Left cardiac atrium (tissue), 4 donors: ENCODE measurements at regions not wholly inside any gene's neighbourhood (a gene's known extent, or its start where the extent isn't known, plus 50 kb on each side); places are given as distances from the start of the nearest gene placed in this dataset.
A peak's percentile ranks its signal among the peaks of the same experiment; 100 is the strongest.

Source experiments
- ATAC-seq, 2 donors: fragments of 200-7000 bp; cut with Tn5 transposase; one replicate each; pipeline ENCODE4 v1.9.1; 2020; ENCODE audit warnings: mild to moderate bottlenecking in 2 of 2, moderate library complexity in 2 of 2
- DNase-seq: peaks from one replicate; pipeline ENCODE4 v3.0.0-alpha.2; 2020
- intact Hi-C, 2 donors: fragments of 100-400 bp; cut with DNase I; formaldehyde crosslinking; loops; one replicate each; pipeline versions ENCODE4 v1.14.1 to v1.15.1; 2022 to 2023
- donor health status: DM: no; HTN: yes; CAD: no.
- donor health status: DM: no; HTN: yes; CAD: no; lungs with severe emphysema.
- donor health status: DM: yes; HTN: yes; CAD: no.
- donor health status: Dilated cardiomyopathy.

GRCh38 chr6:44590471-44590870 is 203.0 kb downstream of the CDC5L start:
- ATAC-seq (no peak), DNase-seq (no peak)
- intact Hi-C loops: no loop called here

GRCh38 chr6:44593539-44593944 is 206.0 kb downstream of the CDC5L start:
- intact Hi-C loops: no loop called here
- ATAC-seq (peak in 1 of 2 donors; percentile 63), DNase-seq (peak; percentile 62)

GRCh38 chr6:44594481-44594880 is 207.0 kb downstream of the CDC5L start:
- DNase-seq (no peak), ATAC-seq (no peak)
- intact Hi-C loops: no loop called here

GRCh38 chr6:44598679-44599078 is 211.2 kb downstream of the CDC5L start:
- ATAC-seq: no peak
- intact Hi-C loops: no loop called here
- DNase-seq: no peak

GRCh38 chr6:44599672-44600071 is 212.2 kb downstream of the CDC5L start:
- no peak for DNase-seq
- intact Hi-C loops: no loop called here
- no peak for ATAC-seq

GRCh38 chr6:44603044-44603686 is 215.7 kb downstream of the CDC5L start:
- peak; percentile 53 for ATAC-seq
- no peak for DNase-seq
- intact Hi-C loops: no loop called here

GRCh38 chr6:44606504-44606903 is 219.0 kb downstream of the CDC5L start:
- intact Hi-C loops: no loop called here
- DNase-seq (peak; percentile 47), ATAC-seq (peak in 1 of 2 donors; percentile 14)

GRCh38 chr6:44606976-44607375 is 219.5 kb downstream of the CDC5L start:
- DNase-seq: no peak
- ATAC-seq: no peak
- intact Hi-C loops: no loop called here

- ATAC-seq (no peak), DNase-seq (no peak)
- intact Hi-C loops: no loop called here
Measured at GRCh38 chr6:44608175-44608574, 220.7 kb downstream of the CDC5L start.

- ATAC-seq (no peak), DNase-seq (no peak)
- intact Hi-C loops: no loop called here
Measured at GRCh38 chr6:44609051-44609612, 221.6 kb downstream of the CDC5L start.

- DNase-seq: no peak
- ATAC-seq: no peak
- intact Hi-C loops: no loop called here
Measured at GRCh38 chr6:44614396-44614795, 226.9 kb downstream of the CDC5L start.

- no peak for DNase-seq
- intact Hi-C loops: no loop called here
- ATAC-seq: no peak
Measured at GRCh38 chr6:44615621-44616020, 228.1 kb downstream of the CDC5L start.

GRCh38 chr6:44617416-44617815 is 229.9 kb downstream of the CDC5L start:
- DNase-seq (no peak), ATAC-seq (no peak)
- intact Hi-C loops: no loop called here

- no peak for DNase-seq
- ATAC-seq: no peak
- intact Hi-C loops: no loop called here
Measured at GRCh38 chr6:44618371-44618770, 230.9 kb downstream of the CDC5L start.

GRCh38 chr6:44620922-44621321 is 233.4 kb downstream of the CDC5L start:
- DNase-seq (no peak), ATAC-seq (no peak)
- intact Hi-C loops: no loop called here

- intact Hi-C loops: no loop called here
- ATAC-seq: peak in 1 of 2 donors; percentile 30
- no peak for DNase-seq
Measured at GRCh38 chr6:44621846-44622245, 234.3 kb downstream of the CDC5L start.

- ATAC-seq: no peak
- intact Hi-C loops: no loop called here
- no peak for DNase-seq
Measured at GRCh38 chr6:44622555-44622954, 235.0 kb downstream of the CDC5L start.

GRCh38 chr6:44622956-44623355 is 235.4 kb downstream of the CDC5L start:
- no peak for DNase-seq
- no peak for ATAC-seq
- intact Hi-C loops: no loop called here

GRCh38 chr6:44624226-44624625 is 236.7 kb downstream of the CDC5L start:
- intact Hi-C loops: no loop called here
- no peak for DNase-seq
- no peak for ATAC-seq

GRCh38 chr6:44624936-44625573 is 237.5 kb downstream of the CDC5L start:
- ATAC-seq: no peak
- no peak for DNase-seq
- intact Hi-C loops: no loop called here

- DNase-seq (no peak), ATAC-seq (no peak)
- intact Hi-C loops: no loop called here
Measured at GRCh38 chr6:44625996-44626395, 238.5 kb downstream of the CDC5L start.
